HG03439 (cell line): ENCODE measurements at regions not wholly inside any gene's neighbourhood (a gene's known extent, or its start where the extent isn't known, plus 50 kb on each side); places are given as distances from the start of the nearest gene placed in this dataset.
"Not testable (repeated sequence)": the region's sequence is repeated elsewhere in the genome, so short reads cannot be mapped to it uniquely, and the experiment has no call there.

ENCODE experiments used
- ATAC-seq: cut with Tn5 transposase; IDR thresholded peaks from one replicate; pipeline ENCODE4 v1.9.1; 2021; ENCODE audit warnings: mild to moderate bottlenecking, moderate library complexity; ENCODE audit not compliant: unreplicated experiment

- ATAC-seq = no peak
Measured at GRCh38 chr9:81037889-81038288, 651.5 kb downstream of the TLE1 start.

- ATAC-seq = no peak
Measured at GRCh38 chr9:81035601-81036000, 653.7 kb downstream of the TLE1 start.

- no peak for ATAC-seq
Measured at GRCh38 chr9:81035171-81035570, 654.2 kb downstream of the TLE1 start.

GRCh38 chr9:81032831-81033230, 656.5 kb downstream of the TLE1 start:
- no peak for ATAC-seq

GRCh38 chr9:81032030-81032572, 657.2 kb downstream of the TLE1 start:
- ATAC-seq = no peak

- no peak for ATAC-seq
Measured at GRCh38 chr9:81031422-81032029, 657.8 kb downstream of the TLE1 start.

- no peak for ATAC-seq
Measured at GRCh38 chr9:81030027-81030426, 659.3 kb downstream of the TLE1 start.

GRCh38 chr9:81028504-81028903, 660.8 kb downstream of the TLE1 start:
- ATAC-seq = no peak

GRCh38 chr9:81022177-81022576, 667.2 kb downstream of the TLE1 start:
- no peak for ATAC-seq

GRCh38 chr9:81014945-81015344, 674.4 kb downstream of the TLE1 start:
- ATAC-seq = not testable (repeated sequence)

- ATAC-seq = not testable (repeated sequence)
Measured at GRCh38 chr9:81013191-81013590, 676.2 kb downstream of the TLE1 start.

GRCh38 chr9:81002906-81003305, 686.4 kb downstream of the TLE1 start:
- no peak for ATAC-seq

GRCh38 chr9:81002242-81002641, 687.1 kb downstream of the TLE1 start:
- ATAC-seq = no peak

GRCh38 chr9:80995759-80996158, 693.6 kb downstream of the TLE1 start:
- no peak for ATAC-seq

GRCh38 chr9:80994892-80995291, 694.5 kb downstream of the TLE1 start:
- no peak for ATAC-seq

GRCh38 chr9:80985595-80985994, 703.8 kb downstream of the TLE1 start:
- not testable (repeated sequence) for ATAC-seq

GRCh38 chr9:80976403-80976802, 712.9 kb downstream of the TLE1 start:
- no peak for ATAC-seq

GRCh38 chr9:80970377-80970776, 719.0 kb downstream of the TLE1 start:
- ATAC-seq = not testable (repeated sequence)

- ATAC-seq = no peak
Measured at GRCh38 chr9:80968611-80969010, 720.7 kb downstream of the TLE1 start.

- no peak for ATAC-seq
Measured at GRCh38 chr9:80964914-80965313, 724.4 kb downstream of the TLE1 start.

GRCh38 chr9:80964374-80964773, 725.0 kb downstream of the TLE1 start:
- no peak for ATAC-seq

- no peak for ATAC-seq
Measured at GRCh38 chr9:80957801-80958200, 731.5 kb downstream of the TLE1 start.

GRCh38 chr9:80954521-80954920, 734.8 kb downstream of the TLE1 start:
- ATAC-seq = no peak
